Natural killer cell (primary cell): ENCODE measurements at regions not wholly inside any gene's neighbourhood (a gene's known extent, or its start where the extent isn't known, plus 50 kb on each side); places are given as distances from the start of the nearest gene placed in this dataset.

ENCODE experiments used
- ATAC-seq, 3 donors: fragments of 150-1000 bp in 2 of 3; fragments of 200-7000 bp in 1 of 3; cut with Tn5 transposase; 1 replicate in 1 of 3; 2 replicates in 2 of 3; pipeline ENCODE4 v1.10.0; 2021; ENCODE audit warnings: mild to moderate bottlenecking in 2 of 3, moderate library complexity in 2 of 3
- DNase-seq, 2 donors: peaks; one replicate each; pipeline versions ENCODE4 v3.0.0 to v3.0.0-alpha.2; 2013 to 2021; ENCODE audit warnings: mixed read lengths in 1 of 2
- H3K27ac ChIP-seq: one replicate; pipeline ENCODE4 v1.5.1; 2013; ENCODE audit warnings: mild to moderate bottlenecking, low read length
- H3K27me3 ChIP-seq: one replicate; pipeline ENCODE4 v1.6.1; 2013; ENCODE audit warnings: low read length; ENCODE audit not compliant: control insufficient read depth, insufficient read depth
- H3K36me3 ChIP-seq: one replicate; pipeline ENCODE4 v1.6.1; 2013; ENCODE audit warnings: low read length; ENCODE audit not compliant: control insufficient read depth, insufficient read depth
- H3K4me1 ChIP-seq: one replicate; pipeline ENCODE4 v1.6.1; 2013; ENCODE audit warnings: low read length; ENCODE audit not compliant: control insufficient read depth, insufficient read depth
- H3K4me3 ChIP-seq: one replicate; pipeline ENCODE4 v1.5.1; 2013; ENCODE audit warnings: low read length
- H3K9me3 ChIP-seq: one replicate; pipeline ENCODE4 v1.6.1; 2013; ENCODE audit warnings: low read length; ENCODE audit not compliant: control insufficient read depth, insufficient read depth
- H3K27ac Mint-ChIP-seq, 2 donors: one replicate each; pipeline ENCODE4 v1.8.0; 2022; ENCODE audit warnings: mild to moderate bottlenecking in 2 of 2, mixed read lengths in 2 of 2, moderate library complexity in 1 of 2
- H3K27me3 Mint-ChIP-seq, 2 donors: one replicate each; pipeline ENCODE4 v1.8.0; 2022; ENCODE audit warnings: low read depth in 2 of 2, mixed read lengths in 2 of 2
- H3K36me3 Mint-ChIP-seq: one replicate; pipeline ENCODE4 v1.8.0; 2022; ENCODE audit warnings: mixed read lengths
- H3K4me1 Mint-ChIP-seq, 2 donors: one replicate each; pipeline ENCODE4 v1.8.0; 2022; ENCODE audit warnings: mixed read lengths in 2 of 2
- H3K4me3 Mint-ChIP-seq: one replicate; pipeline ENCODE4 v1.8.0; 2022; ENCODE audit warnings: mild to moderate bottlenecking, moderate library complexity, mixed read lengths
- H3K9me3 Mint-ChIP-seq, 2 donors: one replicate each; pipeline ENCODE4 v1.8.0; 2022; ENCODE audit warnings: mixed read lengths in 2 of 2
- WGBS: methylation state at CpG from one replicate; pipeline ENCODE4 v1.1.7; 2013; ENCODE audit warnings: missing lambda C conversion rate; ENCODE audit not compliant: insufficient coverage; 5-methylcytosine and 5-hydroxymethylcytosine counted together
- intact Hi-C: fragments of 100-400 bp; cut with micrococcal nuclease; formaldehyde crosslinking; loops from one replicate; pipeline ENCODE4 v1.14.2; 2022
- TF ChIP-seq, protein P1 (sequence below): fragments of 200-600 bp; IDR thresholded peaks from one replicate; pipeline ENCODE4 v1.8.0; 2022; ENCODE audit warnings: antibody characterized with exemption

- Histone ChIP-seq H3K4me3 (no peak overlapping the region), H3K27ac (no peak overlapping the region), H3K27me3 (no peaks in the 10 kb centered on the region), H3K9me3 (no peaks in the 10 kb centered on the region), H3K36me3 (no peaks in the 10 kb centered on the region), H3K4me1 (no peaks in the 10 kb centered on the region)
- Mint-ChIP-seq H3K36me3 (peaks cover 12% of the 10 kb centered on the region), H3K4me1 (no peaks in the 10 kb centered on the region), H3K4me3 (no peak overlapping the region), H3K27me3 (peaks cover 5 to 23% of the 10 kb centered on the region in 2 donors), H3K27ac (no peak overlapping the region), H3K9me3 (peaks cover 0 to 5% of the 10 kb centered on the region in 2 donors)
- whole genome bisulfite sequencing: 96% methylated on average over 5 of the region's 5 CpGs
- no peak for DNase-seq
- no peak for ATAC-seq
- TF ChIP-seq, protein P1, sequence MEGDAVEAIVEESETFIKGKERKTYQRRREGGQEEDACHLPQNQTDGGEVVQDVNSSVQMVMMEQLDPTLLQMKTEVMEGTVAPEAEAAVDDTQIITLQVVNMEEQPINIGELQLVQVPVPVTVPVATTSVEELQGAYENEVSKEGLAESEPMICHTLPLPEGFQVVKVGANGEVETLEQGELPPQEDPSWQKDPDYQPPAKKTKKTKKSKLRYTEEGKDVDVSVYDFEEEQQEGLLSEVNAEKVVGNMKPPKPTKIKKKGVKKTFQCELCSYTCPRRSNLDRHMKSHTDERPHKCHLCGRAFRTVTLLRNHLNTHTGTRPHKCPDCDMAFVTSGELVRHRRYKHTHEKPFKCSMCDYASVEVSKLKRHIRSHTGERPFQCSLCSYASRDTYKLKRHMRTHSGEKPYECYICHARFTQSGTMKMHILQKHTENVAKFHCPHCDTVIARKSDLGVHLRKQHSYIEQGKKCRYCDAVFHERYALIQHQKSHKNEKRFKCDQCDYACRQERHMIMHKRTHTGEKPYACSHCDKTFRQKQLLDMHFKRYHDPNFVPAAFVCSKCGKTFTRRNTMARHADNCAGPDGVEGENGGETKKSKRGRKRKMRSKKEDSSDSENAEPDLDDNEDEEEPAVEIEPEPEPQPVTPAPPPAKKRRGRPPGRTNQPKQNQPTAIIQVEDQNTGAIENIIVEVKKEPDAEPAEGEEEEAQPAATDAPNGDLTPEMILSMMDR: no peak
- intact Hi-C loops: no loop called here
Measured at GRCh38 chr4:42736527-42737195, 79.8 kb upstream of the ATP8A1 start.

GRCh38 chr4:42733380-42733779 lies 76.5 kb upstream of the ATP8A1 start:
- Histone ChIP-seq H3K27me3 (no peaks in the 10 kb centered on the region), H3K9me3 (peaks cover 5% of the 10 kb centered on the region), H3K4me1 (no peaks in the 10 kb centered on the region), H3K27ac (no peak overlapping the region), H3K4me3 (no peak overlapping the region), H3K36me3 (no peaks in the 10 kb centered on the region)
- peaks cover 5 to 13% of the 10 kb centered on the region in 2 donors for H3K27me3 Mint-ChIP-seq
- ATAC-seq (no peak), DNase-seq (no peak)
- H3K36me3 Mint-ChIP-seq: no peaks in the 10 kb centered on the region
- H3K27ac Mint-ChIP-seq: no peak overlapping the region
- intact Hi-C loops: no loop called here
- WGBS: 50% methylated on average over 1 of the region's 2 CpGs
- H3K9me3 Mint-ChIP-seq: peaks cover 2 to 3% of the 10 kb centered on the region in 2 donors
- no peak overlapping the region for H3K4me3 Mint-ChIP-seq
- H3K4me1 Mint-ChIP-seq: no peaks in the 10 kb centered on the region
- TF ChIP-seq, protein P1: no peak

DNA sequence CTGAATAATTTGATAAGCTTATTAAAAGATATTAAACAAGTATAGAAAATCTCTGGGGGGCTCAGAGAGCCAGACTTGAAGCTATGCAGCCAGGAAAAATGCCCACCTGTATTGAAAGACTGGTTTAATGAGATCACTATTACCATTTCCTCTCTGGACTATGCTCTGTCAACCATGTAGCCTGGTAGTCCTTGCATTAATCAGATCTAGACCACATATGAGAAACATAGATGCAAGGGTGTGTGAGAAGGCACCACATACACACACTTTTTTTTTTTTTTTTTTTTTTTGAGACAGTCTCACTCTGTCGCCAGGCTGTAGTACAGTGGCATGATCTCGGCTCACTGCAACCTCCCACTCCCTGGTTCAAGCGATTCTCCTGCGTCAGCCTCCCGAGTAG lies 75.9 kb upstream of the ATP8A1 start:
- no peaks in the 10 kb centered on the region for H3K36me3 Mint-ChIP-seq
- 89% methylated on average over 5 of the region's 5 CpGs for WGBS

More for the DNA sequence above, 75.9 kb upstream of the ATP8A1 start:
- DNase-seq (no peak), ATAC-seq (no peak)
- Mint-ChIP-seq H3K4me1 (no peaks in the 10 kb centered on the region), H3K27me3 (peaks cover 5 to 13% of the 10 kb centered on the region in 2 donors), H3K27ac (no peak overlapping the region), H3K9me3 (peaks cover 2 to 3% of the 10 kb centered on the region in 2 donors), H3K4me3 (no peak overlapping the region)
- Histone ChIP-seq H3K4me3 (no peak overlapping the region), H3K27ac (no peak overlapping the region), H3K36me3 (no peaks in the 10 kb centered on the region), H3K9me3 (peaks cover 5% of the 10 kb centered on the region), H3K27me3 (no peaks in the 10 kb centered on the region), H3K4me1 (no peaks in the 10 kb centered on the region)
- intact Hi-C loops: no loop called here
- TF ChIP-seq, protein P1: no peak
